ENCODE measurements at regions not wholly inside any gene's neighbourhood (a gene's known extent, or its start where the extent isn't known, plus 50 kb on each side); places are given as distances from the start of the nearest gene placed in this dataset.

DNA sequence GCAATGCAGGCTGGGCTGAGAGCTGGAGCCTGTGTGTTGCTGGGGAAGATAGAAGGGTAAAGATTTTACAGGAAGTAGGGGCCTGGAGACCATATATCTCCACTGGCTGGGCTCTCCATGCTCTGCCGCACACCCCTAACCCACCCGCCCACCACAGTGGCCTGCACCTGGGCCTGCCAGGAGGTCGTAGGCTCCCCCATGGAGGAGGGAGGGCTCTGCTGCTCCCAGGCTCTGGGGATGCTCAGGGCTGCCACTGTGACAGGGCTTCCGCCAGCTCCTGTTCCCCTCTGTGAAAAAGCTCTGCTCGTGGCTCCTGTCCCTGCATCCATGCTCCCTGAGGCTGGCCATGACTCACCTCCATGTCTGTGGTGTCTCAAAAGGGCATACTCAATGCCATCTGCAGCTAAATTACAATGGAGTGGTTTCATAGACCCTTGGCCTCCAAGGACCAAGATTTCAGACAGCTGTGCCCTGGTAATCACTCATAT, 106.0 kb downstream of the CXCL12 start:
- TF ChIP-seq, protein P1, sequence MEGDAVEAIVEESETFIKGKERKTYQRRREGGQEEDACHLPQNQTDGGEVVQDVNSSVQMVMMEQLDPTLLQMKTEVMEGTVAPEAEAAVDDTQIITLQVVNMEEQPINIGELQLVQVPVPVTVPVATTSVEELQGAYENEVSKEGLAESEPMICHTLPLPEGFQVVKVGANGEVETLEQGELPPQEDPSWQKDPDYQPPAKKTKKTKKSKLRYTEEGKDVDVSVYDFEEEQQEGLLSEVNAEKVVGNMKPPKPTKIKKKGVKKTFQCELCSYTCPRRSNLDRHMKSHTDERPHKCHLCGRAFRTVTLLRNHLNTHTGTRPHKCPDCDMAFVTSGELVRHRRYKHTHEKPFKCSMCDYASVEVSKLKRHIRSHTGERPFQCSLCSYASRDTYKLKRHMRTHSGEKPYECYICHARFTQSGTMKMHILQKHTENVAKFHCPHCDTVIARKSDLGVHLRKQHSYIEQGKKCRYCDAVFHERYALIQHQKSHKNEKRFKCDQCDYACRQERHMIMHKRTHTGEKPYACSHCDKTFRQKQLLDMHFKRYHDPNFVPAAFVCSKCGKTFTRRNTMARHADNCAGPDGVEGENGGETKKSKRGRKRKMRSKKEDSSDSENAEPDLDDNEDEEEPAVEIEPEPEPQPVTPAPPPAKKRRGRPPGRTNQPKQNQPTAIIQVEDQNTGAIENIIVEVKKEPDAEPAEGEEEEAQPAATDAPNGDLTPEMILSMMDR (IDR thresholded peaks at IDR 0.05) = no peak
- TF ChIP-seq POLR2A (IDR thresholded peaks at IDR 0.05) = no peak
